Peyer's patch (tissue), 4 donors: ENCODE measurements at regions not wholly inside any gene's neighbourhood (a gene's known extent, or its start where the extent isn't known, plus 50 kb on each side); places are given as distances from the start of the nearest gene placed in this dataset.

Experiments used
- POLR2A ChIP-seq, 2 donors: fragments of 450-650 bp; IDR thresholded peaks; one replicate each; pipeline ENCODE4 v1.5.1; 2017; ENCODE audit warnings: antibody characterized with exemption in 2 of 2, mild to moderate bottlenecking in 2 of 2, moderate library complexity in 2 of 2
- TF ChIP-seq, protein P1 (sequence below), 6 experiments: fragments of 450-650 bp in 4 of 6; fragments of 200-600 bp in 2 of 6; sonication (generic) in 1 of 6; IDR thresholded peaks; one replicate each; pipeline ENCODE4 v1.5.1; 2017 to 2019; ENCODE audit warnings: antibody characterized with exemption in 6 of 6, mild to moderate bottlenecking in 3 of 6, moderate library complexity in 1 of 6

DNA sequence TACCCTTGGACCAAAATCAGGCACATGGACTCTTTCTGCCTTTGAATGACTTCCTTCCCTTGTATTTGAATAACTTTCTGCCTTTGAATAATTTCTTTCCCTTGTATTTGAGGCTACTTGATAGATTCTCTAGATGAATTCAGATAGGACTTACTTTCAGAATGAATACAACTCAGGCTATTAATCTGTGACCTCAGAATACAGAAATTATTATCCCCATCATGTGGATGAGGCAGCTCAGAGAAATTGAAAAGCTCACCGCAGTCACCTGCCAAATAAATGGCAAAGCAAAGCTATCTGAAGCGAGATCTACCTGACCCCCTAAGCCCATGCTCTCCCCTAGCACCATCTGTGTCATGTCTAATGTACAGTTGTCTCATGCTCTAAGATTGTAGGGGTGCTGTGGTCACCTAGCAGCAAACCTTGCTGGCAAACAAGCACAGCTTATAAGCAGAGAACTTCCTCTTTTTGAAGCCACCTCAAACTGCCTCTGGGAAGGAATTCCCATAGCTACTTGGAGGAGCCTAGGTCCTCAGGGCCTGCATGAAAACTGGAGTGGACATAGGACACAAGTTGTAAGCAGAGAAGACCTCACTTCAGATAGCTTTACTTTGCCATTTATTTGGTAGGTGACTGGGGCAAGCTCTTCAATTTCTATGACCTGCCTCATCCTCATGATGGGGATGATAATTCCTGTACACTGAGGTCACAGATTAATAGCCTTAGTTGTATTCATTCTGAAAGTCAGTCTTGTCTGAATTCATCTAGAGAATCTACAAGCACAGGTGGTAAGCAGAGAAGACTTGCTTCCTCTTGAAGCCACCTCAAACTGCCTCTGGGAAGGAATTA, 66.1 kb downstream of the FASLG start:
- TF ChIP-seq POLR2A (IDR thresholded peaks at IDR 0.05), result no peak
- TF ChIP-seq, protein P1, sequence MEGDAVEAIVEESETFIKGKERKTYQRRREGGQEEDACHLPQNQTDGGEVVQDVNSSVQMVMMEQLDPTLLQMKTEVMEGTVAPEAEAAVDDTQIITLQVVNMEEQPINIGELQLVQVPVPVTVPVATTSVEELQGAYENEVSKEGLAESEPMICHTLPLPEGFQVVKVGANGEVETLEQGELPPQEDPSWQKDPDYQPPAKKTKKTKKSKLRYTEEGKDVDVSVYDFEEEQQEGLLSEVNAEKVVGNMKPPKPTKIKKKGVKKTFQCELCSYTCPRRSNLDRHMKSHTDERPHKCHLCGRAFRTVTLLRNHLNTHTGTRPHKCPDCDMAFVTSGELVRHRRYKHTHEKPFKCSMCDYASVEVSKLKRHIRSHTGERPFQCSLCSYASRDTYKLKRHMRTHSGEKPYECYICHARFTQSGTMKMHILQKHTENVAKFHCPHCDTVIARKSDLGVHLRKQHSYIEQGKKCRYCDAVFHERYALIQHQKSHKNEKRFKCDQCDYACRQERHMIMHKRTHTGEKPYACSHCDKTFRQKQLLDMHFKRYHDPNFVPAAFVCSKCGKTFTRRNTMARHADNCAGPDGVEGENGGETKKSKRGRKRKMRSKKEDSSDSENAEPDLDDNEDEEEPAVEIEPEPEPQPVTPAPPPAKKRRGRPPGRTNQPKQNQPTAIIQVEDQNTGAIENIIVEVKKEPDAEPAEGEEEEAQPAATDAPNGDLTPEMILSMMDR (IDR thresholded peaks at IDR 0.05), result no peak
